PC-9 (cell line): ENCODE measurements at regions not wholly inside any gene's neighbourhood (a gene's known extent, or its start where the extent isn't known, plus 50 kb on each side); places are given as distances from the start of the nearest gene placed in this dataset.

ENCODE experiments used
- BruUV-seq: library from RNA; stranded (reverse); fragments of 400-500 nt; replicated peaks from 2 replicates; lab custom pipeline; 2021; lab: Mats Ljungman, UMichigan
- CTCF ChIA-PET: fragments of 300-600 bp; sonication (Branson Sonifier 250); formaldehyde crosslinking; loops from one replicate; lab custom pipeline; 2022; ENCODE audit warnings: antibody characterized with exemption; lab: Charles Lee
- POLR2A ChIA-PET: fragments of 300-600 bp; sonication (Branson Sonifier 250); formaldehyde crosslinking; loops from one replicate; lab custom pipeline; 2022; ENCODE audit warnings: antibody characterized with exemption; ENCODE audit not compliant: unreplicated experiment; lab: Charles Lee
- DNase-seq, 2 experiments: peaks; one replicate each; pipeline versions ENCODE4 v3.0.0 to v3.0.0-alpha.2; 2015 to 2022; ENCODE audit warnings: mixed read lengths in 1 of 2
- H2AFZ ChIP-seq: fragments of 200-600 bp; sonication (generic); 2 replicates; pipeline ENCODE4 v1.8.1; 2017; ENCODE audit warnings: antibody characterized with exemption
- H3F3A ChIP-seq: fragments of 200-600 bp; sonication (generic); 2 replicates; pipeline ENCODE4 v1.8.1; 2017; ENCODE audit warnings: antibody characterized with exemption, mild to moderate bottlenecking, low read depth; ENCODE audit not compliant: insufficient read depth
- H3K27ac ChIP-seq: fragments of 200-600 bp; sonication (generic); 2 replicates; pipeline ENCODE4 v1.6.1; 2016; ENCODE audit warnings: mixed run types
- H3K27me3 ChIP-seq: fragments of 200-600 bp; sonication (generic); 2 replicates; pipeline ENCODE4 v1.6.1; 2016; ENCODE audit warnings: low read depth, mixed run types; ENCODE audit not compliant: insufficient read depth
- H3K36me3 ChIP-seq: fragments of 200-600 bp; sonication (generic); 2 replicates; pipeline ENCODE4 v1.6.1; 2016; ENCODE audit warnings: low read depth, mixed run types
- H3K4me1 ChIP-seq: fragments of 200-600 bp; sonication (generic); replicated peaks from 2 replicates; pipeline ENCODE4 v1.6.1; 2016; ENCODE audit warnings: mixed run types; ENCODE audit not compliant: insufficient read depth
- H3K4me2 ChIP-seq: fragments of 200-600 bp; sonication (generic); 2 replicates; pipeline ENCODE4 v1.6.1; 2017; ENCODE audit warnings: mixed run types
- H3K4me3 ChIP-seq: fragments of 200-600 bp; sonication (generic); 2 replicates; pipeline ENCODE4 v1.6.1; 2016; ENCODE audit warnings: mixed run types
- H3K79me2 ChIP-seq: fragments of 200-600 bp; sonication (generic); 2 replicates; pipeline ENCODE4 v1.6.1; 2017; ENCODE audit warnings: low read depth, mixed run types
- H3K9me2 ChIP-seq: fragments of 200-600 bp; sonication (generic); 2 replicates; pipeline ENCODE4 v1.8.1; 2017; ENCODE audit warnings: mild to moderate bottlenecking; ENCODE audit not compliant: insufficient read depth
- H3K9me3 ChIP-seq: fragments of 200-600 bp; sonication (generic); 2 replicates; pipeline ENCODE4 v1.8.1; 2016; ENCODE audit warnings: low read depth; ENCODE audit not compliant: insufficient read depth
- H4K20me1 ChIP-seq: fragments of 200-600 bp; sonication (generic); 2 replicates; pipeline ENCODE4 v1.8.1; 2017; ENCODE audit not compliant: insufficient read depth
- EZH2 ChIP-seq: fragments of 200-600 bp; sonication (generic); IDR thresholded peaks from 2 replicates; pipeline ENCODE4 v1.8.0; 2017; ENCODE audit warnings: antibody characterized with exemption, low read depth
- intact Hi-C: fragments of 100-400 bp; cut with micrococcal nuclease; formaldehyde crosslinking; loops from one replicate; pipeline ENCODE4 v1.10.0; 2022; ENCODE audit not compliant: unreplicated experiment
- TF ChIP-seq, protein P1 (sequence below): fragments of 200-600 bp; sonication (generic); conservative IDR thresholded peaks from 2 replicates; pipeline ENCODE4 v1.6.1; 2017; ENCODE audit warnings: mixed run types, antibody characterized with exemption, mild to moderate bottlenecking, moderate library complexity

DNA sequence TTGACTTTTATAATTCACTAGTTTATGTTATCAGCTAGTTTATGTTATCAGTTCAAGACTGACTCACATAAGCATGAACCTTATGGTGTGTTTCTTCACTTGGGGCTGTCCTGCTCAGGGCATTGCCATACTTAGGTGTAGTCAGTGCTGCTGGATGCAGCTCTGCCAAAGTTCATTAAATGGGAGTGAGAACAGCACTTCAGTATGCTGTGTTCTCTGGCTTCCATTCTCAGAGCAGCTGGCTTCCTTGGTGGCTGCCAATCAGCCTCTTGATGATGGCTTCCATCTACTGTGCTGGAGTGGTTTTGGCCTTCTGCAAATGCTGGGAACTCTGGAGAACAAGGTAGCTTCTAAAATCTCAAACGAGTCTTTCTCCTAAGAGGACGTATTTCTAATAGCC is 170.7 kb downstream of the TDRD15 start:
- no peak overlapping the region for H2AFZ ChIP-seq
- no peaks in the 10 kb centered on the region for H3F3A ChIP-seq
- no peaks in the 10 kb centered on the region for H3K36me3 ChIP-seq
- no peaks in the 10 kb centered on the region for H3K4me1 ChIP-seq
- intact Hi-C loops: no loop called here
- no peak for DNase-seq
- no peak overlapping the region for H3K4me3 ChIP-seq
- H3K79me2 ChIP-seq: no peaks in the 10 kb centered on the region
- ChIA-PET POLR2A (no interaction called here), CTCF (no interaction called here)
- no peak for TF ChIP-seq EZH2
- TF ChIP-seq, protein P1, sequence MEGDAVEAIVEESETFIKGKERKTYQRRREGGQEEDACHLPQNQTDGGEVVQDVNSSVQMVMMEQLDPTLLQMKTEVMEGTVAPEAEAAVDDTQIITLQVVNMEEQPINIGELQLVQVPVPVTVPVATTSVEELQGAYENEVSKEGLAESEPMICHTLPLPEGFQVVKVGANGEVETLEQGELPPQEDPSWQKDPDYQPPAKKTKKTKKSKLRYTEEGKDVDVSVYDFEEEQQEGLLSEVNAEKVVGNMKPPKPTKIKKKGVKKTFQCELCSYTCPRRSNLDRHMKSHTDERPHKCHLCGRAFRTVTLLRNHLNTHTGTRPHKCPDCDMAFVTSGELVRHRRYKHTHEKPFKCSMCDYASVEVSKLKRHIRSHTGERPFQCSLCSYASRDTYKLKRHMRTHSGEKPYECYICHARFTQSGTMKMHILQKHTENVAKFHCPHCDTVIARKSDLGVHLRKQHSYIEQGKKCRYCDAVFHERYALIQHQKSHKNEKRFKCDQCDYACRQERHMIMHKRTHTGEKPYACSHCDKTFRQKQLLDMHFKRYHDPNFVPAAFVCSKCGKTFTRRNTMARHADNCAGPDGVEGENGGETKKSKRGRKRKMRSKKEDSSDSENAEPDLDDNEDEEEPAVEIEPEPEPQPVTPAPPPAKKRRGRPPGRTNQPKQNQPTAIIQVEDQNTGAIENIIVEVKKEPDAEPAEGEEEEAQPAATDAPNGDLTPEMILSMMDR: no peak
- H3K4me2 ChIP-seq: no peak overlapping the region
- no peak overlapping the region for H3K27ac ChIP-seq
- peaks cover 18% of the 10 kb centered on the region; the same call in 1 of the 2 replicates for H3K27me3 ChIP-seq
- no peaks in the 10 kb centered on the region for H3K9me3 ChIP-seq
- no peaks in the 10 kb centered on the region for H4K20me1 ChIP-seq
- H3K9me2 ChIP-seq: no peaks in the 10 kb centered on the region
- no TSS peak for BruUV-seq

DNA sequence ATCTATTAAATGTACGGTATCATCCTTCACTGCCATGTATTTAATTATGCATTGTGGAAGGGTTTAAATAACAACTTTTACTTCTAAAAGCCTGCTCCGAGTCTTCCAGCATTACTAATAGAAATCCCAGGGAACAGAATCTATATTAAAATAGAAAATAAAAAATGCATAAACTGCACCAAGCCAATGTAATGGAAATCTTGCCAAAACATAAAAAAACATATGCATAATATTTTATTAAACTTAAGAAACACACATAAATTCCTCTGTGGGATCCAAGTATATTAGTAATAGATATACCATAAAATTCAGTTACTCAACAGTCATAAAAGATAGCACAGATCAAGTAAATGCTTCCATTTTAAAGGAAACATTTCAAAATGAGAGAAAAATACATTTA is 175.6 kb downstream of the TDRD15 start:
- BruUV-seq: no TSS peak
- H2AFZ ChIP-seq: no peak overlapping the region
- no peaks in the 10 kb centered on the region for H3K79me2 ChIP-seq
- H3K36me3 ChIP-seq: no peaks in the 10 kb centered on the region
- peaks cover 18% of the 10 kb centered on the region; the same call in 1 of the 2 replicates for H3K27me3 ChIP-seq
- intact Hi-C loops: no loop called here
- H3K9me2 ChIP-seq: no peaks in the 10 kb centered on the region
- H3K4me2 ChIP-seq: no peak overlapping the region
- DNase-seq: no peak
- TF ChIP-seq, protein P1: no peak
- no peak for TF ChIP-seq EZH2
- no peak overlapping the region for H3K4me3 ChIP-seq
- ChIA-PET CTCF (no interaction called here), POLR2A (no interaction called here)
- H3F3A ChIP-seq: no peaks in the 10 kb centered on the region
- no peak overlapping the region for H3K27ac ChIP-seq
- 0 out of 2 replicates have a peak, but pooled peaks cover 6% of the 10 kb centered on the region for H3K4me1 ChIP-seq
- H3K9me3 ChIP-seq: no peaks in the 10 kb centered on the region
- H4K20me1 ChIP-seq: no peaks in the 10 kb centered on the region

GRCh38 chr2:21301871-21302455 is 178.2 kb downstream of the TDRD15 start:
- H3K4me1 ChIP-seq: 0 out of 2 replicates have a peak, but pooled peaks cover 6% of the 10 kb centered on the region
- H3K4me2 ChIP-seq: no peak overlapping the region
- TF ChIP-seq, protein P1: no peak
- no peak for TF ChIP-seq EZH2
- no peaks in the 10 kb centered on the region for H3K9me2 ChIP-seq
- peaks cover 15% of the 10 kb centered on the region; the same call in 1 of the 2 replicates for H3K27me3 ChIP-seq
- no peaks in the 10 kb centered on the region for H3K36me3 ChIP-seq
- no peaks in the 10 kb centered on the region for H3F3A ChIP-seq
- no peak for DNase-seq
- no peak overlapping the region for H2AFZ ChIP-seq
- POLR2A ChIA-PET: no interaction called here
- no peaks in the 10 kb centered on the region for H3K79me2 ChIP-seq
- H4K20me1 ChIP-seq: no peaks in the 10 kb centered on the region
- BruUV-seq: no TSS peak
- intact Hi-C loops: no loop called here
- H3K4me3 ChIP-seq: no peak overlapping the region
- CTCF ChIA-PET: no interaction called here
- H3K27ac ChIP-seq: no peak overlapping the region
- H3K9me3 ChIP-seq: no peaks in the 10 kb centered on the region
